Suppressor macrophage treated with lipopolysaccharide for 1 hour (primary cell): ENCODE measurements at regions not wholly inside any gene's neighbourhood (a gene's known extent, or its start where the extent isn't known, plus 50 kb on each side); places are given as distances from the start of the nearest gene placed in this dataset.

Source experiments
- DNase-seq, 3 donors: peaks; one replicate each; pipeline ENCODE4 v3.0.0-alpha.2; 2020 to 2022

DNA sequence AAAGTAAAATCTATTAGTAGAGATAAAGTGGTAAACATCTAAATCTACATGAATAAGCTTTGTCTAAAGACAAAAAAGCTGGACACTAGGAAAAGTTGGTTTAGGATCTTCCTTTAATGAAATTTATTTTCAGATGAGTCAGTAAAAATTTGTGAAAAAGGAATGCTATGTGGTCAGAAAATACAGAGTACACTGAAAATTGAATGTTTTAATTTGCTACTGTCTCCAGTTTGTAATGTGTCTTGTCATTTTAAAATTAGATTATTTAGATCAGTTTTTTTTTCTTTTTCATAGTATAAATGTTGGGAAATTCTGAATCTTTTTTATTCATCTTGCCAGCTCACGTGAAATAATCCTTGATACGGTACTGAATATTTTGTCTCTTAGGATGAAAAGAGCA lies 56.9 kb downstream of the SLITRK6 start:
- DNase-seq = no peak

DNA sequence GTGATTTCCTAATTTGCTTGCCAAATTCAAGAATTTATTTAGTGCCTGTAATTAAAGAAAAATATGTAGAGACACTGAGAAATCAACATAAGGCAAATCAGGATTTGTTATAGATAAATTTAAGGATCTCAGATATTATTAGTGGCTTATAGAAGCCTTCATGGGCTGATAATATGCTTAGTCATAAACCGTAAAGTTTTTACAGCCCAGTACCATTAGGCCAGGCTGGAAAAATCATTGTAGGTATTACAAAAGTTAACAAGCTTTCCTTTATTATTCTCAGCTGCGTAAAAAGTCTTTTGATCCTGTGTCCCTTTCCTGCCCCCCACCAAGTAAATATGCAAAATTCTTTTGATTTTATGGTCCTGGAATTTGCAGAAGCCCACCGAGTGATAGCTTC lies 58.2 kb downstream of the SLITRK6 start:
- no peak for DNase-seq

DNA sequence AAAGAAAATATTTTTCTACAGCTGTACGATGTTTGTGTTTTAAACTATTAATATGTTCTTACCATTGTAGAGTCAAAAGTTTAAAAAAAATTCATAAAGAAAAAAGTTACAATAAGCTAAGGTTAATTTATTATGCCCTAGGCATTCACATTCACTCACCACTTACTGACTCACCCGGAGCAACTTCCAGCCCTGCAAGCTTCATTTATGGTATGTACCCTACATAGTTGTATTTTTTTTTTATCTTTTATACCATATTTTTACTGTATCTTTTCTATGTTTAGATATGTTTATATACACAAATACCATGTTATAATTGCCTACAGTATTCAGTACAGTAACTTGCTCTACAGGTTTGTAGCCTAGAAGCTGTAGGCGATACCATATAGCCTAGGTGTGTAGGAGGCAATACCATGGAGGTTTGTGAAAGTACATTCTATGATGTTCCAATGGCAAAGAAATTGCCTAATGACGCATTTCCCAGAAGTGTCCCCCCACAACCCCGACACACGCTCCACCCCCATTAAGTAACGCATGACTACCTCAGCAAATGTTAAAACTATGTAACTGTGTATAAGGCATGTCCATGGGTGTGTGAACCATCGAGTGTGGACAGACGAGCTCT lies 60.4 kb downstream of the SLITRK6 start:
- no peak for DNase-seq

DNA sequence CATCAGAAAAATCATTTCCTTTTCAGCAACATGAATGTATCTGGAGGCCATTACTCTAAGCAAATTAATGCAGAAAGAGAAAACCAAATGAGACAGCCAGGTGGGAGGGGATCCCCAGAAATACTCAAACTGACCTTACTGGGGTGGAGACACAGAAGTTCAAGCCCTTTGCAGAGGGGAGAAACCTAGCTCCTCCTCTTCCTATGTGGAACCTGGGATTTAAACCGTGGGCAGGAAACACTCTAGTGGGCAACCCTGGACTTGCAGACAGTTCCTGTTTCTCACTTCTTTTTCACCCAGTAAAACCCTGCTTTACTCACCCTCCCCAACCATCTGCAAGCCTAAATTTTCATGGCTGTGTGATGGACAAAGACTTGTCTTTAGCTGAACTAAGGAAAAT lies 61.3 kb downstream of the SLITRK6 start:
- no peak for DNase-seq

DNA sequence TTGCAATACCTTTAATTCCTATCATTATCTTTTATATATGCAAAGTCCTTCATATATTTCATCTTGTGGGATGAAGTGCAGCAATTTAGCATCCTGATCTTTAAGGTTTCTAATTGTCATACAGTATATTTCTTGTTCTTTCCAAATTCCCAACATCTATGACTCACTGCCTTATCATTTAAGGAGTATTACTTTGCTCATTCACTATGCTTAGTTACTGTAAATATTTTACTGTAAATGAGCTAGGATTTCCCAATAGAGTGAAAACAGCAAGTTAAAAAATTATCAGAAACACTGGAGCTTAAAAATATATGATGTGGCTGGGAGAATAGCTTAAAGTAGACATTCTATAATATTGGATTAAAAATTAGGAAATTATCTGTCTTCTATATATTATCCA lies 69.9 kb downstream of the SLITRK6 start:
- DNase-seq = no peak

DNA sequence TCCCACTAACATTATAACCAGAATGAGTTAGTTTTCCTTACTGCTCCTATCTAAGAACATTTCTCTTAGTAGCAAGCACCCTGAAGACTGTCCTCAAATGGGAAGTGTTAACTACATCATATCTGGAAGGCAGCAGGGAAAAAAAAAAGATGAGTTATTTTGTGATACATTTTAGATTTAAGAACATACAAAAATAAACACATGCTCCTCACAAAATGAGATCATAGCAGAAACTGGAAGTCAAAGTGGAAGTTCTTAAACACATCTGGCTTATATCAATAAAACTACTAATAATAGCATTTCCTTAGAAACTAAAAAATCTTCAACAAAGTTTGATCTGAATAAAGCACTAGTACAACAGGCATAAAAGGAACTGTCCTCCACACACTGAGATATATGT lies 70.4 kb downstream of the SLITRK6 start:
- DNase-seq = no peak

DNA sequence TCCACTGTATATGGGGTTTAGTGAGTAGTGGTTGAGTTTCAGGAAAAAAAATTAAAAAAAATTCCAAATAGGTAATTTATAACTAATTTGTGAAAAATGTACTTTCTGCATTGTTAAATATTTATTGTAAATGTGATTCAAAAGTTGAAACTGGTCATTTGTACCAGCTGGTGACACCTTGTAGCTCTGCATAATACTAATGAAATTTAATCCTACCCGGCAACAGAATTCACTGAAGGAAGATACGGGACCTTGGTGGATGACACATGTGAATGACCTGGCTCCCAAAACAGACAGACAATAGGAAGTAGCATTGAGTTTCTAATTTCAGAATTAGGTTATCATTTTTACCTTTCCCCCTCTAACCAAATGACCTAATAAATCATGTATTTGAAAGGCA lies 73.8 kb downstream of the SLITRK6 start:
- DNase-seq = no peak

DNA sequence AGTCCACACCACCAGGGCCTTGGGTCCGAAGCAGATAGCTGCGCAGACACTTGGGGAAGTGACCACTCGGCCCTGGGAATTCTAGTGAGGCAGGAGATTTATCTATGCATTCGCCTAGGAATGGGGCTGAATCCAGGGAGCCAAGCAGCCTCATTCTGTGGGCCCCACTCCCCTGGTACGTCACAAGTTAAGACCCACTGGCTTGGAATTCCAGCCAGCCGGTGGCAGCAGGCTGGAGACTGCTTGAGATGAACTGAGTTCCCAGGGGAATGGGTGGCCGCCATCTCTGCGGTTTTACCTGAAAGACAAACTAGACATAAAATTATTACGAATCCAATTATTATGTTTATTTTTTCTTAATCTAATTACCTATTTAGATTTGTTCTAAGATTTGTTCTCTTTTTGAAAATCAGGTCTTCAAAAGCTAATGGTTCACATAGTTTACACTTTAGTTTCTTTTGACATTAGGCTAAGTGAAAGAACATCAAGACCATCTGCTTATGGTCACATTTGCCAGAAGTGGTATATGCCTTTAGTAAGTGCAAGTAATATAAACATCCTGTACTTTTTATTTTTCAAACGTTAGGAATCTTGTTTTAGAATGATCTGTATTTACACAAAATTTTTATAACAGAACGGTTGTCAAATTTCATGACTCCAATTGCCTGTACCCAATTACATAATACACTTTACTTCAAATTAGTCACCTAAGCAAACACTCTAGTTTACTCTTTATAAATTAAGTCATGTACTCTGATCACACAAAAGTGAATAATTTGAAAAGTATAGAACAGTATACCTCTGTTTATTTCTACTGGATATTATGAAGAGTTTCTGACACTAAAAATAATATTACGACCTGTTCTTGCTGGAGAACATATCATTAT lies 74.4 kb downstream of the SLITRK6 start:
- DNase-seq = no peak

DNA sequence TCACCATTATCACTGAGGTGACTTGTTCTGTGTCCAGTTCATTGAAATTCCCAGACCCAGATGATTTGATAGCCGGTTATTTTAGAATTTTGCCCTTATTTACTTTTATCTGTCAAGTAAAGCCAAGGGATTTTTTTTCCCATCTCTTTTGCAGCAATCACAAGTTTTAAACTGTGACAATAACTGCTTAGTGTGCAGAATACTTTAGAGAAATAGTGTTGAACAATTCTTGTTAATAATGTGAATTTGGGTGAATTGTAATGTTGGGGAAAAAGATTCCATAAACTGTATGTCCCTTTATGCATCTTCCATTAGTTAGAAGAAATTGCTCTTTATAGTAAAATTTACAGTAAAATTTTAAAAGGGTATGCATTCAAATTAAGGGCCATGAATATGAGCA lies 79.5 kb downstream of the SLITRK6 start:
- DNase-seq = no peak

DNA sequence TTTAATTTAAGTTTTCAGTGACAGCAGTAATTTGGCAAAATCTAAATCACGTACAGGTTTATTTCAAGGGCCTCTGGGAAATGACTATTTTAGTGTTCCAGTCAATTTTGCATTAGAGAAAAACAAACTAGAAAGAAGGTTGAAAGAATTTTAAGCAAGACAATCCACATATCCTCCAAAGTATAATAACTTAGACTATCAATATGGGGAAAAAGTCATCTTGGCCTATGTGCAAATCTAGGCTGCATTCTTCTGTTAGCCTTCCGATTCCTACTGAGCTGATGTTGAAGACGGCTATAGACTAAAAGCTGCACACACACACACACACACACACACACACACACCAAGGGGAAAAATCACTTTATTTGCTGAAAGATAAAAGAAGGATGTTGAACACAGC lies 81.3 kb downstream of the SLITRK6 start:
- DNase-seq = no peak

DNA sequence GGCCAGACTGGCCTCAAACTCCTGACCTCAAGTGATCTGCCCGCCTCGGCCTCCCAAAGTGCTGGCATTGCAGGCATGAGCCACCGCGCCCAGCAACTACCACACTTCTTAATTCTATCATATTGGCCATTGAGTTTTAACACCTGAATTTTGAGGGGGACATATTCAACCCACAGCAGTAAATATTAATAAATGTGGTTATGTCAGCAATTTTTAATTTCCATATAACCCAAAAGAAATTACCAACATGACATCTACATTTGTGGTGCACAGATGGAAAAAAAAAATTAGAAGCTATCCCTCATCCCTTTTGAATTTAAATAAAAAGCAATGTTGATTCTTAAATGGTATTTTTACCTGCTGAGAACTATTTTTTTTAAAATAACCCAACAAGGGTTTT lies 88.7 kb downstream of the SLITRK6 start:
- no peak for DNase-seq

DNA sequence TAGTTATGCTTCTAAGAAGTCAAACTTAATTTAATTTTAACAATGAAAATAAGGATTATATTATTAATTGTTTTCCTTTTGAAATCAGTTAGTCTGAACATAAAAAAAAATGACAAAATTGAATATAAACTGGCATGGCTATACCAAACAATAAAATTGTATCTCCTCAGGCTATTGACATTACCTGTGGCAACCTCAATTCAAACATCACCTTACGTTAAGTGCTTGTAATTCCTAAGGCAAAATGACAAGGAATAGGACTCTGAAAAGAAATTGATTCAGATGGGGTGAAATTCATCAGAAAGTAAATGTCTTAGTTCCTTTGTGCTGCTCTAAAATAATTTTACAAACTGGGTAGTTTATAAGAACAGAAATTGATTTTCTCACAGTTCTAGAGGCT lies 89.5 kb downstream of the SLITRK6 start:
- no peak for DNase-seq

DNA sequence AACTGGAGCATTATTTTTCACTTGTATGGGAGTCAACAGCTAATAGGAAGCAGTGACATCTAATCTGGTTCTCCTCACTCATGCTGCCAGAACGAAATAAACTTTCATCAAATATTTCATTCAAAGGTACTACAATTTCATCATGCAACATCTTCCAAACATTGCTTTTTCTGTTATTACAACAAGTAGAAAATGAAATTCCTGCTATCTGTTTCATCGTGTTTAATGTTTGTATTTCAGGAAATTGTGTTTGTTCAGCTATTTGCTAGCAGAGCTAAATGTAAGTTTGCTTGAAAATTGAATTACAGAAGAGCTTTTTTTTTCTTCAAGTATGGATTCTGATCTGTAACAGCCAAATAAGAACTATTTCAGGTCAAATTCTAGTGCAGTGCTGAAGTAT lies 90.1 kb downstream of the SLITRK6 start:
- DNase-seq = no peak

DNA sequence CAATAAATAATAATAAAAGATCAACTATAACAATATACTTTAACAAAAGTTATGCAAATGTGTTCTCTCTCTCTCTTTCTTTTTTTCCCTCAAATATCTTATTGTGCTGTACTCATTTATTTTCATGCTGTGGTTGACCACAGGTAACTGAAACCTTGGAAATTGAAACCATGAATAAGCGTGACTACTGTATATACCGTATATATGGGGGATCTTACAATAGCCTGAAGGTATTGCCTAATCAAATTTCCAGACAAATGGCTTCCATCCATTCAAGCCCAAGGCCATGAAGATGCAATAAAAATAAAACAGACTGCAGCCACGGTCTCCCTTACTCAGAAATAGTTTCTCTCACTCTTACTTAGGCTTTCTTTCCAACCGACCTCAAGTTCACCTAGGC lies 98.3 kb downstream of the SLITRK6 start:
- DNase-seq = no peak

DNA sequence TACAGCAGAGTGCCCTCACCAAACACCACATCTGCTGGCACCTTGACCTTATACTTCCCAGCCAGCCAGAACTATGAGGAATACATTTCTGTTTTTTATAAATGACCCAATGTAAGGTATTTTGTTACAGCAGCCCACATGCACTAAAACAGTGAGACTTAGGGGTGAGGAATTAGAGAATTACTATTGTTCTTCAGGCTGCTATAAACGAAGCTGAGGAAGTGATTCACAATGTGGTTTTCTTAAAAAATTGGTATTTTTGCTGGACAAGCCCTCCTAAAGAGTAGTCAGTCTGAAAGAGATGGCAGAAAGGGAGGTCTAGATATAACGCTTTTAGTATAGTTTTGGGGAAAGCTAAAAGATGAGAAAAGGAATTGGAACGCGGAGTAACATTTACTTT lies 101.0 kb downstream of the SLITRK6 start:
- no peak for DNase-seq

DNA sequence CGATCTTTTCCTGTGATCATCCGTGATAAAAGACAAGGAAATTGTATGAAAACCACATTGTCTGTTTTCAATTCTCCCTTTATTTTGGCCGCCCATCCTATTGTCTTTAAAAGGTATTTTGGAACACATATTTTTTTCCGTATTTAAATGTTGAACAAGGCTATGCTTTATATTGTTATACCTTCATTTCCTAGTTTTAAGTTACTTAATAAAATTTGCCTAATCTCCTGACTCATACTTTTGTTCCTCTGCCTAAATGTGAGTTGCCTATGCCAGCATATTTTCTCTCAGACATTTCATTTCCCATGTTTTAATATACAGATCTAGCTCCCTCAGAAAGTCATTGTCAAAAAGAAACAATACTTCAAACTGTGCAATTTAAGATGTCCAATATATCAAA lies 104.2 kb downstream of the SLITRK6 start:
- DNase-seq = no peak

DNA sequence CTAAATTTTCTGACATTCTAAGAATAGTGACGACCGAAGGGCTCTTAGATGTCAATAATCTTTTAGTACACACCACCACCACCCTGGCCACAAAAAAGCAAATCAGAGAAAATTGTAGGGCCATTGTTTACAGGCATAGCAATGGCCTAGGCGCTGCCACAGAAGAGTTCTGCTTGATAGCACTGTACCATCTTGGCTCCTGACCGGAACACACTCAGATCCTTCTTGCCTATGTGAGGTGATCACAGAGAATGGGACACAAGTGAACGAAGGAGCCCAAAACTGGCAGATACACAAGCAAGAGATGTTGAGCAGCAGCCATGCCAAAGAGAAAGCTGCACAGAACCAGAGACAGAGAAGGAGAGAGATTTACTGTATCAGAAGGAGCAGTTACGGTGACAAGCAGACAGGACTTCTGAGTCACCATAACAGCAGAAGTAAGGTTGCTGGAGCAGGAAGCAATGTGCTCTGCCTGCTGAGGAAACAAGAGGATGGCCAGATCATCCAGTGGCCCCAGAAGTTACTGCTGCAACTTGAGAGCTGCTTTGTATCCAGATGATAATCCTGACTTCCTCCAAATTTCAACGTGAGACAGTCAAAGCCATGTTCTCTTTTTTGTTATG lies 105.2 kb downstream of the SLITRK6 start:
- DNase-seq = peak in 1 of 3 donors; percentile 1

DNA sequence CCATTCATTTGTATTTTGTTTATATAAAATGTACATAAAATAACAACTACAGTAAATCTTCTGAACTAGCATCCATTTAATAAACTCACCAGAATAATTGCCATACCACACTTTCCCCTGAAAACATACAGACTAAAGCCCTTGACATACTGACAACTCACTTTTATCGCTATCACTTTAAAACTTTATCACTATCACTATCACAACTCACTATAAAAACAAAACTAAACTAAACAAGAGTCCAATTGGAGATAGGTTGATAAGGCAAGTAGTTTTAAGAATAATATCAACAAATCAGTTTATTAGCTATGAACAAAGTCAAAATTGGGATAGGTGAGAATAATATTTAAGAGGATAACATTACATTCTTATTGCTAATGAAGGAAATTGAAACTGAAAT lies 108.9 kb downstream of the SLITRK6 start:
- no peak for DNase-seq

DNA sequence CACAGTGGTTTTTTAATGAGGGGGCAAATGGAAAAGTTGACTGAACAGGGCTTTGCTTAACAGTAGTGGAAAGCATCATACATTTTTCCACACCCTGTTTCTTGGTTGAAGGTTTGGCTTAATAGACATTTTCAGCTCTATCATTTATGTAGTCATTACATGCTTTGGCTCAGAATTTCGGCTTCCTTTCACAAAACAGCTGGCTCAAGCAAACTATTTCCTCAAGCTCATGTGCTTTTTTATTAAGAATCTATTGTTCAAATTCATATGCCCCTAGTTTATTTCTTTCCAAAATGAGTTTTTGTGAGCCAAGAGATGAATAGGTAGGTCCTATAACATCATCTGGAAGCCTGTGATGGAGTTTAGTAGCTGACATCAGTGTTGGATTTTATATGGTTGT lies 113.8 kb downstream of the SLITRK6 start:
- DNase-seq = no peak

DNA sequence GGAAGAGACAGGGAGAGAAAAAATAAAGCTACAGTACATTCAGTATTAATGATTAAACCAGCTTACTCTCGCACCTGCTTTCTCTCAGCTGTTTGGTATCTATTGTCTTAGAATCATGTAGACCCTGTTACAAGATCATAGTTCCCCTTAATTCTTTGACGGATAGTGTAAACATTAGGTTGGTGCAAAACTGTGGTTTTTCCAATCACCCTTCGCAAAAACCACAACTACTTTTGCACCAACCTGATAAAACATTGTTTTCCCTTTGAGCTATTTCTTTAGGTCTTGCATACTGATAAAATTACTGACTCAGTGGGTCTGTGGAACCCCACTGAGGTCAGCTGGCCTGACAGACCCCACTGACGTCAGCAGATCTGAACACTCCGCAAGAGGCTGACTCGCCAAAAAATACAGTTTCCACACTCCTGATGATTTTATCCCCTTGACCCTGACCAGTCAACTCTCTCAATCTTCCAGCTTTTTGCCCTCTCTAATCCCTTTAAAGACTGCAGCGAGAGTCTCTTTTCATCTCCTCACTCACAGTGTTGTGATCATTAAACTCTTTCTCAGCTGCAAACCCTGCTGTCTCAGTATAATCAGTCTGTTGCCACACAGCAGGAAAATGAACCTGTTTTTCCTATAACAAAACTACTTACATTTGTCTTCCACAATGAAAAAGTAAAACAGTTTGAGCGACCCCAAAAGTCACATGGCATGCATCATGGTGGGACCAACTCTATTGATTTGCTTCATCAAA lies 123.9 kb downstream of the SLITRK6 start:
- DNase-seq = no peak

DNA sequence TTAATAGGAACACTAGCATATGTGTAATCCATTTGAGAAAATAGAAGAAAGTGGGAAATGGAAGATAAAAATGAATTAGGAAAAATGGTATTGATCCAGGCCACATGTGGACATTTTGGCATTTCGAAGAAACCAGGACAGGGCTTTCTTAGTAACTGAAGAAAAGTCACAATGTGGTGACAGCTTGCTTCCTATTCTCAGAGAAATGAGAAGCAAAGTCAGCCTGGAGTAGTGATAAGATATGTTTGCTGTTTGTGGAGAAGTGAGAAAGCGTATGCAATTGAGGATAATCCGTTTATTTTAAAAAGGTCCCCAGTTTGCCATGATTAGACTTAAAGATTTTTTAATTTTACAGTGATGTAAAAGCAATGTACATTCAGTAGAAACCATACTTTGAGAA lies 127.9 kb downstream of the SLITRK6 start:
- DNase-seq = no peak

DNA sequence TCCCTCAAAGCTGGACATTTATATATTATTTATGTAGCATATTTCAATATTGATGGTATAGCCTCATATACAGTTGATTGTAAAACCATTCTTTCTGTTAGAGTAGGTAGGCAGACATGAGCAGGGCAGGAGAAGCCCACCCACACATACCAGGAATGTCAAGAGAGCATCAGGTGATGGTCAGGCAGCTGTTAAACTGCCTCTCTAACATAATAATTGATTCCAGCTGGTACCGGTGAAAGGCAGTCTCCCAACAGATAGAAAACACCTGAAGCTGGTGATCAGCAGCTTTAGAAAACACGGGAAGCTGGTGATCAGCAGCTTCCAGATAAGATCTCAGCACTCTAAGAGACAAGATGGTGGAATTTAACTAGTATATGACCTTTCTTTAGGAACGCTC lies 132.9 kb downstream of the SLITRK6 start:
- DNase-seq = no peak

DNA sequence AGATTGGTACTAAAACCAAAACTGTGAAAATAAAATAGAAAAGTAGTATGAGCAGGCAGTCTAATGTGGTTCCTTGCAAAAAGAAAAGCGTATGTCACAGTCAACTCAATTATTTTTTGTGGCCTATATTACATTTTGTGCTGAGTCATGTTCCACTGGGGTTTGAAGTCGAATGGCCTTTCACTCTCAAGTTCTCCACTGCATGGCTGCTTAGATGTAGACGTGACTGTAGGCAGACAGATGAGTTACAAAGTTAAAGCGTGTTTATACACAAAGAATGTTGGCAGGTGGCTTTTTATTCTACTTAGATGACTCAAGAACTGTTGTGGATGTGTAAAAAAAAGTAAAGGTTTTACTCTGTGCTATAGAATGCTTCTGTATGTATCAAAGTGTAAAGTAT lies 133.9 kb downstream of the SLITRK6 start:
- DNase-seq = no peak

DNA sequence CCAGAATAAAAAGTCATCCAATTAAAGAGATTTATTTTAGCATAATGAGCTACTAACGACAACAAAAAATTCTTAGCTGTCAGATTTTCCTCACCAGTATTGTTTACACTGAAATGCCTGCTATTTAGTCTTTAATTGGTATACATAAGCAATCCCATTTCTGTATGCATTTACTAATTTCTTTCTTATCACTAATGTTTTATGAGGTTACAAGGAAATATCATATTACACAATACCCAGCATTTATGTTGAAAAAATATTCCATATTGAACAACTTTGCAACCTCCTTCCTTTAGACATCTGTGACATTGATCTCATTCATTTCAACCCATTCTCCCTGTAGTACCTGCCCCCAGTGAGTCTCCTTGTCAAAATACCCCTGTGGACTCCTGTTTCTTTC lies 135.4 kb downstream of the SLITRK6 start:
- no peak for DNase-seq
